ENCODE measurements at regions not wholly inside any gene's neighbourhood (a gene's known extent, or its start where the extent isn't known, plus 50 kb on each side); places are given as distances from the start of the nearest gene placed in this dataset.

DNA sequence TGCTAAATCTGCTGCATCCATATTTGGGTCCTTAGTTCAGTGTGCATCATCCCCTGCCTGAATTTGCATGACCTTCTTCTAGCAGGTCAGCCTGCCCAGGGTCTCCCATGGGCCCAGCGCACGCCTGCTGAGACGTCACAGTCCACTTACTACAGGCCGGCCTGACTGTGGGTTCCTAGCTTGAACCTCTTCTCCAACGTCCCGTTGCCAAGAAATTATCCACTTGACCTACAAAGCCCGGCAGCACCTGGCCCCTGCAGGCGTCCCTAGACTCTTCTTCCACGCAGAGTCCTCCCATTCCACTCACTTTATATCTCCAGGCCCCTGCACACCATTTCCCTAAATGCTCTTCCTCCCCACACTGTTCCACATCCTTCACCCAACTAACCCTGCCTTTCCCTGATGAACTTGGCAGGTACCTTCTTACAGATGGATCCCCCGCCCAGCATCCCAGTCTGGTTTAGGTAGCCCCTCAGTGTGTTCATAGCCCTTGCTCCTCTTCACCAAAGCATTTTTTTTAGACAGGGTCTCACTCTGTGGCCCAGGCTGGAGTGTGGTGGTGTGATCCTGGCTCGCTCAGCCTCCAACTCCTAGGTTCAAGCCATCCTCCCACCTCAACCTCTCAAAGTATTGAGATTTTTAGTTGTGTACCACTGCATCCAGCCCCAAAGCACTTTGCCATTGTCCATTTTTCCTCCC is 155.0 kb upstream of the SOX1 start:
- Histone ChIP-seq H3K9ac (ENCODE audit: insufficient read depth in 1 of 2, low read length in 2 of 2) (no peak overlapping the region), H3K27ac (ENCODE audit: low read depth in 1 of 2, low read length in 1 of 2) (no peak overlapping the region), H3K27me3 (ENCODE audit: control insufficient read depth in 3 of 3, insufficient read depth in 3 of 3, low read length in 2 of 3) (peaks cover 0 to 16% (median 0%) of the 10 kb centered on the region in 3 donors), H3K4me1 (ENCODE audit: control insufficient read depth in 5 of 5, insufficient read depth in 5 of 5, low read length in 5 of 5) (no peaks in the 10 kb centered on the region), H3K36me3 (ENCODE audit: control insufficient read depth in 4 of 4, insufficient read depth in 4 of 4, low read length in 4 of 4) (no peaks in the 10 kb centered on the region), H3K9me3 (ENCODE audit: control insufficient read depth in 4 of 4, insufficient read depth in 3 of 4, low read length in 3 of 4) (peaks cover 0 to 2% (median 0%) of the 10 kb centered on the region in 4 donors), H3K4me3 (no peak overlapping the region)
- ATAC-seq (ENCODE audit: insufficient read depth, low FRiP score) (no peak), DNase-seq (no peak)
- TF ChIP-seq, protein P1, sequence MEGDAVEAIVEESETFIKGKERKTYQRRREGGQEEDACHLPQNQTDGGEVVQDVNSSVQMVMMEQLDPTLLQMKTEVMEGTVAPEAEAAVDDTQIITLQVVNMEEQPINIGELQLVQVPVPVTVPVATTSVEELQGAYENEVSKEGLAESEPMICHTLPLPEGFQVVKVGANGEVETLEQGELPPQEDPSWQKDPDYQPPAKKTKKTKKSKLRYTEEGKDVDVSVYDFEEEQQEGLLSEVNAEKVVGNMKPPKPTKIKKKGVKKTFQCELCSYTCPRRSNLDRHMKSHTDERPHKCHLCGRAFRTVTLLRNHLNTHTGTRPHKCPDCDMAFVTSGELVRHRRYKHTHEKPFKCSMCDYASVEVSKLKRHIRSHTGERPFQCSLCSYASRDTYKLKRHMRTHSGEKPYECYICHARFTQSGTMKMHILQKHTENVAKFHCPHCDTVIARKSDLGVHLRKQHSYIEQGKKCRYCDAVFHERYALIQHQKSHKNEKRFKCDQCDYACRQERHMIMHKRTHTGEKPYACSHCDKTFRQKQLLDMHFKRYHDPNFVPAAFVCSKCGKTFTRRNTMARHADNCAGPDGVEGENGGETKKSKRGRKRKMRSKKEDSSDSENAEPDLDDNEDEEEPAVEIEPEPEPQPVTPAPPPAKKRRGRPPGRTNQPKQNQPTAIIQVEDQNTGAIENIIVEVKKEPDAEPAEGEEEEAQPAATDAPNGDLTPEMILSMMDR (IDR thresholded peaks at IDR 0.05; ENCODE audit: control extremely low read depth, extremely low read depth), result no peak
- WGBS, 2 donors, result 83 to 92% methylated on average over 11 of the region's 11 CpGs

DNA sequence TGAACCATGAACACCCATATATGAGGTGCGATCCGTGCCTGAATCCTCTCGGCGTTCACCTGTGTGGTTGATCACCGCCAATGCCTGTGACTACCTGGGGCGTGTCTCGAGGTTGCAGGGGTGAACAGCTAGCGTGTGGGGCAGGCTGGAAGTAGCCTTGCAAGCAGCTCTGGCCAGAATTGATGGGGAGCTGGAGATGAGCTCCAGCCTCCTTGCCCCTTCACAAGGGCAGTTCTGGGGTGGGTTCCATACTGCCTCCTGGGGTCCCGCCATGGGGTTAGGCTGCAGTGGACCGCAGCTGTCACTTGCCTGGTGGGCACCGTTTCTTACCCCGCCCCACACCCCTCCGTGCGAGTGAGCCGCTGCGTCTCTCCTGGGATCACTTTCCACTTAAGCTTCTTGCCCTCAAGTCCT is 154.5 kb upstream of the SOX1 start:
- no peak for DNase-seq

DNA sequence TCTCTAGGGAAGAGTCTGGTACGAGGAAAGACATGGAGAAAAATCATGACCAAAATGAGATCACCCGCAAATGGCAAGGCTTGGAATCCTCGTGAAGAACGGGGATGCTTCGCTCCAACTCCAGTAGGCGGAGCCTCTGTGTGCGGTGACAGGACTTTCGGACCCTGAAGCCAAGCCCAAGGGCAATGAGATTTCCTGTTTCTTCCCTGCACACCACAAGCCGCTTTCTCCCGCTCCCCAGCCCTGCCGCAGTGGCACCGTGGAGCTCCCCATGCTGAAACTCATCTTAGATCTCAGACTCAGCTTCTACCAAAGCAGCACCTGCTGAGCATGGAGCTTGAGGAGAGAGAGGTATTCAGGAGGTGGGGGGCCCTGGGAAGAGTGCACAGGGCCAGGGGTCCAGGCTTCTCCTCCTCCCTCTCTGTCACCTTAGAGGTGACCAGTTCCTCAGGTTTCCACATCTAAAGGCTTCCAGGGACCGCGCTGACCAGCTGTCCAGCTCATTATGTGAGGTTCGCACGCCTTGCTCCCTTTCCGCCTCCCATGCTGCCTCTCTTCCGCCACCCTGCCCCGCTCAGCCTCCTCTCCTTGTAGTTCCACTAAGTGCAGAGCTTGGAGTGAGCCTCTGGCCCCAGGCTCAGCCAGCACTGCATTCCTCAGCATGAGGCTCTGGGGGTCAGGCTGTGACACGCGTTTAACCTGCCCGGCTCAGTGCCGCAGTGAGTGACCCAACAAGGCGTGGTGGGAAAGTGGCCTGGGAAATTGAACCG is 153.8 kb upstream of the SOX1 start:
- H3K27ac ChIP-seq (ENCODE audit: low read depth in 1 of 2, low read length in 1 of 2), result no peak overlapping the region
- TF ChIP-seq, protein P1 (IDR thresholded peaks at IDR 0.05; ENCODE audit: control extremely low read depth, extremely low read depth), result no peak
- 69 to 78% methylated on average over 25 of the region's 25 CpGs for WGBS, 2 donors
- H3K9me3 ChIP-seq (ENCODE audit: control insufficient read depth in 4 of 4, insufficient read depth in 3 of 4, low read length in 3 of 4), result peaks cover 0 to 4% (median 0%) of the 10 kb centered on the region in 4 donors
- no peaks in the 10 kb centered on the region for H3K4me1 ChIP-seq (ENCODE audit: control insufficient read depth in 5 of 5, insufficient read depth in 5 of 5, low read length in 5 of 5)
- peak in 1 of 3 donors; percentile 10 for DNase-seq
- no peak overlapping the region for H3K9ac ChIP-seq (ENCODE audit: insufficient read depth in 1 of 2, low read length in 2 of 2)
- ATAC-seq (ENCODE audit: insufficient read depth, low FRiP score), result no peak
- no peak overlapping the region for H3K4me3 ChIP-seq
- no peaks in the 10 kb centered on the region for H3K36me3 ChIP-seq (ENCODE audit: control insufficient read depth in 4 of 4, insufficient read depth in 4 of 4, low read length in 4 of 4)
- H3K27me3 ChIP-seq (ENCODE audit: control insufficient read depth in 3 of 3, insufficient read depth in 3 of 3, low read length in 2 of 3), result peaks cover 0 to 16% (median 0%) of the 10 kb centered on the region in 3 donors

More for the DNA sequence above, 154.5 kb upstream of the SOX1 start:
- Histone ChIP-seq H3K9ac (ENCODE audit: insufficient read depth in 1 of 2, low read length in 2 of 2) (no peak overlapping the region), H3K27me3 (ENCODE audit: control insufficient read depth in 3 of 3, insufficient read depth in 3 of 3, low read length in 2 of 3) (peaks cover 0 to 16% (median 0%) of the 10 kb centered on the region in 3 donors), H3K27ac (ENCODE audit: low read depth in 1 of 2, low read length in 1 of 2) (no peak overlapping the region), H3K36me3 (ENCODE audit: control insufficient read depth in 4 of 4, insufficient read depth in 4 of 4, low read length in 4 of 4) (no peaks in the 10 kb centered on the region), H3K4me3 (no peak overlapping the region), H3K4me1 (ENCODE audit: control insufficient read depth in 5 of 5, insufficient read depth in 5 of 5, low read length in 5 of 5) (no peaks in the 10 kb centered on the region), H3K9me3 (ENCODE audit: control insufficient read depth in 4 of 4, insufficient read depth in 3 of 4, low read length in 3 of 4) (peaks cover 0 to 2% (median 0%) of the 10 kb centered on the region in 4 donors)
- 93 to 95% methylated on average over 15 to 16 of the region's 16 CpGs for WGBS, 2 donors
- TF ChIP-seq, protein P1 (IDR thresholded peaks at IDR 0.05; ENCODE audit: control extremely low read depth, extremely low read depth), result no peak
- ATAC-seq (ENCODE audit: insufficient read depth, low FRiP score), result no peak
